ENCODE measurements at regions not wholly inside any gene's neighbourhood (a gene's known extent, or its start where the extent isn't known, plus 50 kb on each side); places are given as distances from the start of the nearest gene placed in this dataset.
"Not testable (repeated sequence)": the region's sequence is repeated elsewhere in the genome, so short reads cannot be mapped to it uniquely, and the experiment has no call there.

DNA sequence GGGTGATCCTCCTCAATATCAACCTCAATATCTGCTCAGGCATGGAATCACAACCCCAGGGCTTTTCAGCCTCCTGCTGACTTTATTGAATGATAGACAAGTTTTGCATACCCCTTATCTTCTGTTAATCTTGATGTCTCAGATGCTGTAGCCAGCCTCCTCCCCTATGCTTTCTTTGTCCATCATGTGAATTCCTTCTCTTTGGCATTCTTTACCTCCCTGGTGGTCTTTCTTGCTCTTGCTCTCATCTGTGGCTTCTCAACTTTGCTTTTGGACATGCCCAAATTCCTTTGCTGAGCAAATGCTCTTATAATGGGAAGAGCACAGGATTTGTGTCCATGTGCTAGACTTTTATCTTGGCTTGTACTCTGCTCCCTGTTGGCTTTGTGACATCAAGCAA, 73.4 kb upstream of the FAM13C start:
- CTCF ChIA-PET = no interaction called here
- no peak overlapping the region for H3K4me3 Mint-ChIP-seq
- Histone ChIP-seq H3K9me3 (ENCODE audit: control insufficient read depth in 2 of 3, low read length in 3 of 3) (no peaks in the 10 kb centered on the region), H3K27ac (ENCODE audit: low read depth, low read length) (no peak overlapping the region), H3K27me3 (ENCODE audit: control insufficient read depth in 2 of 2, insufficient read depth in 2 of 2, low read length in 2 of 2) (no peaks in the 10 kb centered on the region), H3K4me1 (ENCODE audit: control insufficient read depth in 2 of 2, insufficient read depth in 2 of 2, low read length in 2 of 2) (no peaks in the 10 kb centered on the region), H3K4me3 (ENCODE audit: low read length) (no peak overlapping the region), H3K36me3 (ENCODE audit: control insufficient read depth in 2 of 3, insufficient read depth in 3 of 3, low read length in 3 of 3) (no peaks in the 10 kb centered on the region)
- intact Hi-C loops (cut with micrococcal nuclease) = no loop called here
- H3K36me3 Mint-ChIP-seq = no peaks in the 10 kb centered on the region
- no peak overlapping the region for H3K27ac Mint-ChIP-seq
- DNase-seq (no peak), ATAC-seq (no peak)
- H3K9me3 Mint-ChIP-seq = peaks cover 0 to 18% (median 0%) of the 10 kb centered on the region in 11 donors
- H3K27me3 Mint-ChIP-seq = no peaks in the 10 kb centered on the region
- no peaks in the 10 kb centered on the region for H3K4me1 Mint-ChIP-seq
- POLR2A ChIA-PET = no interaction called here

DNA sequence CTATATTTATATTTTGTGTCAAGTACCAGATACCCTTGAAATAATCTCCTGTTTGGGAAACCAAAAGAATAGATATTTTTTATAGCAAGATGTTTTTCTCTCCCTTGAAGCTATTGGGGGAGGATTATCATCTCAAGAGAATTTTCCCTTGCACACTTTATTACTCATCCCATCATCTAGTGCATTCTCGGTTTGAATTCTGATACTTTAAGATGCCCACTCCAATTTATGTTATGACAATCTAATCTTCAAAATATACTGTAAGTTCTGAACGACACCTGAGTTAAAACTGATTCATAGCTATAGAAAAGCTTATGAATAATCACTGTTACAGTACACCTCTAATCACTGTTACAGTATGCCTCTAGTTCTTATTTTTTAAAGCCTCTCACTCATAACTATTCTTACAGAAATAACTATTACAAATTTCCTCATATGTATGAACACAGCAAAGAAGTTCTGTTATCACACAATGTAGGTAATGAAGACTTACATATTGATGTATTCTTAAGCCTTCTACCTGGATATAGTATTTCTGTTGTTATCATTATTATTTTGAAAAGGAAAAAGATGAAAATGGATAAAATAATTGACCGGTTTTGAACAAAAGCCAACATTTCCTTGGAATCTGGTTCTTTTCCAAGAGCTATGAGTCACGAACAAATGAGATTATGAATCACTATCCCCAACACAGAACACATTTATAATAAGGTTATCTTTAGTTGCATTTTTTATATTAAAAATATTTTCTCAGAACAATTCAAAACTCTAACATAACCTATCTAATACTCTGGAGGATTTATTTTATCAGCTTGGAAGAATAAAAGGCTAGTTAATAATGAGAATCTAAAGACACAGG, 72.3 kb upstream of the FAM13C start:
- DNase-seq (no peak), ATAC-seq (no peak)
- H3K9me3 Mint-ChIP-seq = peaks cover 0 to 10% (median 0%) of the 10 kb centered on the region in 11 donors
- no peaks in the 10 kb centered on the region for H3K27me3 ChIP-seq (ENCODE audit: control insufficient read depth in 2 of 2, insufficient read depth in 2 of 2, low read length in 2 of 2)
- H3K36me3 ChIP-seq (ENCODE audit: control insufficient read depth in 2 of 3, insufficient read depth in 3 of 3, low read length in 3 of 3) = no peaks in the 10 kb centered on the region
- H3K9me3 ChIP-seq (ENCODE audit: control insufficient read depth in 2 of 3, low read length in 3 of 3) = no peaks in the 10 kb centered on the region
- no peak overlapping the region for H3K27ac Mint-ChIP-seq
- H3K36me3 Mint-ChIP-seq = no peaks in the 10 kb centered on the region
- intact Hi-C loops (cut with micrococcal nuclease) = no loop called here
- no peak overlapping the region for H3K4me3 ChIP-seq (ENCODE audit: low read length)
- ChIA-PET CTCF (no interaction called here), POLR2A (no interaction called here)
- H3K4me1 ChIP-seq (ENCODE audit: control insufficient read depth in 2 of 2, insufficient read depth in 2 of 2, low read length in 2 of 2) = no peaks in the 10 kb centered on the region
- no peaks in the 10 kb centered on the region for H3K4me1 Mint-ChIP-seq
- H3K4me3 Mint-ChIP-seq = no peak overlapping the region
- H3K27me3 Mint-ChIP-seq = no peaks in the 10 kb centered on the region
- no peak overlapping the region for H3K27ac ChIP-seq (ENCODE audit: low read depth, low read length)

GRCh38 chr10:59433720-59434428, 71.5 kb upstream of the FAM13C start:
- H3K27me3 Mint-ChIP-seq = no peaks in the 10 kb centered on the region

DNA sequence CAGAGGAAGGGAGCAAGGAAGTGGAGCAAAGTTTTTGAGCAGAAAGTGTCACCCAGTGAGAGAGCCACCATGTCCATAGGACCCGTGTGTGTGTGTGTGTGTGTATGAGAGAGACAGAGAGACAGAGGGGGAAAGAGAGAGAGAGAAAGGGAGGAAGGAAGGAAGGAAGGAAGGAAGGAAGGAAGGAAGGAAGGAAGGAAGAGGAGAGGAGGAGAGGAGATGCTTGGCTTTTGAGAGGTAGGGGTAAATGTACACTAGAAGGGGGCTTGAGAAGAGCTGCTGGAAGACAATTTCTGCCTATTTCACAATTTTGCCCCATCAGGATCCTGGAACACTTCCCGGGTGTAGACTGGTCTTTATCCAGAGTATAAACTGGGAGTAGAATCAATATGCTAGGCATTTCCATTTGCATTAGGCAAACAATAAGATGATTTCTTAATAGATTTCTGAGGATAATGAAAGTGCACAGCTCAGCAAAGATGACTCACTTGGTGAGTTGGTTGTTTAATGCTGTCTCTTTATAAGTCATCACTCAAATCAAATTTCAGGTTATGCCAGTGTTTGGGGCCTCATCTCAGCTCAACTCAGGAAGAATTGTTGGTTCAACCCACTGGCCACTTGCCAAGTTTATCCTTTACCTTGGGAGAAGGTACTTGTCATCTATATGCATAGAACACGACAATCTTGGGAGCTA, 70.0 kb upstream of the FAM13C start:
- Mint-ChIP-seq H3K36me3 (no peaks in the 10 kb centered on the region), H3K27ac (no peak overlapping the region), H3K9me3 (peaks cover 0 to 8% (median 2%) of the 10 kb centered on the region in 11 donors), H3K4me1 (no peaks in the 10 kb centered on the region), H3K4me3 (no peak overlapping the region), H3K27me3 (no peaks in the 10 kb centered on the region)
- intact Hi-C loops (cut with micrococcal nuclease) = no loop called here
- ChIA-PET POLR2A (no interaction called here), CTCF (no interaction called here)
- ATAC-seq (no peak), DNase-seq (no peak)
- Histone ChIP-seq H3K4me3 (ENCODE audit: low read length) (no peak overlapping the region), H3K36me3 (ENCODE audit: control insufficient read depth in 2 of 3, insufficient read depth in 3 of 3, low read length in 3 of 3) (no peaks in the 10 kb centered on the region), H3K27me3 (ENCODE audit: control insufficient read depth in 2 of 2, insufficient read depth in 2 of 2, low read length in 2 of 2) (no peaks in the 10 kb centered on the region), H3K9me3 (ENCODE audit: control insufficient read depth in 2 of 3, low read length in 3 of 3) (no peaks in the 10 kb centered on the region), H3K4me1 (ENCODE audit: control insufficient read depth in 2 of 2, insufficient read depth in 2 of 2, low read length in 2 of 2) (no peaks in the 10 kb centered on the region), H3K27ac (ENCODE audit: low read depth, low read length) (no peak overlapping the region)

More at GRCh38 chr10:59433720-59434428, 71.5 kb upstream of the FAM13C start:
- H3K36me3 Mint-ChIP-seq = no peaks in the 10 kb centered on the region
- intact Hi-C loops (cut with micrococcal nuclease) = no loop called here
- ATAC-seq (no peak), DNase-seq (no peak)
- H3K9me3 Mint-ChIP-seq = peaks cover 0 to 6% (median 0%) of the 10 kb centered on the region in 11 donors
- no peak overlapping the region for H3K27ac ChIP-seq (ENCODE audit: low read depth, low read length)
- H3K4me1 Mint-ChIP-seq = no peaks in the 10 kb centered on the region
- ChIA-PET POLR2A (no interaction called here), CTCF (no interaction called here)
- H3K9me3 ChIP-seq (ENCODE audit: control insufficient read depth in 2 of 3, low read length in 3 of 3) = no peaks in the 10 kb centered on the region
- no peak overlapping the region for H3K4me3 ChIP-seq (ENCODE audit: low read length)
- H3K4me1 ChIP-seq (ENCODE audit: control insufficient read depth in 2 of 2, insufficient read depth in 2 of 2, low read length in 2 of 2) = no peaks in the 10 kb centered on the region
- no peak overlapping the region for H3K27ac Mint-ChIP-seq
- H3K36me3 ChIP-seq (ENCODE audit: control insufficient read depth in 2 of 3, insufficient read depth in 3 of 3, low read length in 3 of 3) = no peaks in the 10 kb centered on the region
- H3K4me3 Mint-ChIP-seq = no peak overlapping the region
- no peaks in the 10 kb centered on the region for H3K27me3 ChIP-seq (ENCODE audit: control insufficient read depth in 2 of 2, insufficient read depth in 2 of 2, low read length in 2 of 2)

DNA sequence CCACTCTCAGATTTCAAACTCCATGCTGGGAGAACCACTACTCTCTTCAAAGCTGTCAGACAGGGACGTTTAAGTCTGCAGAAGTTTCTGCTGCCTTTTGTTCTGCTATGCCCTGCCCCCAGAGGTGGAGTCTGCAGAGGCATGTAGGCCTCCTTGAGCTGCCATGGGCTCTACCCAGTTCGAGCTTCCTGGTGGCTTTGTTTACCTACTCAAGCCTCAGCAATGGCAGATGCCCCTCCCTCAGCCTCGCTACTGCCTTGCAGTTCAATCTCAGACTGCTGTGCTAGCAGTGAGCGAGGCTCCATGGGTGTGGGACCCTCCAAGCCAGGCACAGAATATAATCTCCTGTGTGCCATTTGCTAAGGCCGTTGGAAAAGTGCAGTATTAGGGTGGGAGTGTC, 51.4 kb upstream of the FAM13C start:
- H3K27me3 Mint-ChIP-seq; H3K4me1 ChIP-seq (ENCODE audit: control insufficient read depth in 2 of 2, insufficient read depth in 2 of 2, low read length in 2 of 2); H3K4me3 ChIP-seq (ENCODE audit: low read length): not testable (repeated sequence)

More for the DNA sequence above, 51.4 kb upstream of the FAM13C start:
- H3K27me3 ChIP-seq (ENCODE audit: control insufficient read depth in 2 of 2, insufficient read depth in 2 of 2, low read length in 2 of 2); ATAC-seq; H3K4me3 Mint-ChIP-seq; POLR2A ChIA-PET; CTCF ChIA-PET; intact Hi-C loops (cut with micrococcal nuclease); H3K27ac Mint-ChIP-seq; H3K4me1 Mint-ChIP-seq; H3K36me3 ChIP-seq (ENCODE audit: control insufficient read depth in 2 of 3, insufficient read depth in 3 of 3, low read length in 3 of 3); H3K9me3 ChIP-seq (ENCODE audit: control insufficient read depth in 2 of 3, low read length in 3 of 3); DNase-seq; H3K36me3 Mint-ChIP-seq; H3K27ac ChIP-seq (ENCODE audit: low read depth, low read length): not testable (repeated sequence)
- H3K9me3 Mint-ChIP-seq = peaks cover 0 to 32% (median 10%) of the 10 kb centered on the region in 11 donors

Measured in naive thymus-derived CD4-positive, alpha-beta T cell (primary cell).